GOT3 (cell line): ENCODE measurements at regions not wholly inside any gene's neighbourhood (a gene's known extent, or its start where the extent isn't known, plus 50 kb on each side); places are given as distances from the start of the nearest gene placed in this dataset.

ENCODE experiments used
- DNase-seq: peaks from one replicate; lab custom pipeline; 2025; ENCODE audit warnings: mixed read lengths; lab: John Stamatoyannopoulos, UW

GRCh38 chr3:117454908-117455307 is 745.3 kb downstream of the TUSC7 start:
- DNase-seq: no peak

DNA sequence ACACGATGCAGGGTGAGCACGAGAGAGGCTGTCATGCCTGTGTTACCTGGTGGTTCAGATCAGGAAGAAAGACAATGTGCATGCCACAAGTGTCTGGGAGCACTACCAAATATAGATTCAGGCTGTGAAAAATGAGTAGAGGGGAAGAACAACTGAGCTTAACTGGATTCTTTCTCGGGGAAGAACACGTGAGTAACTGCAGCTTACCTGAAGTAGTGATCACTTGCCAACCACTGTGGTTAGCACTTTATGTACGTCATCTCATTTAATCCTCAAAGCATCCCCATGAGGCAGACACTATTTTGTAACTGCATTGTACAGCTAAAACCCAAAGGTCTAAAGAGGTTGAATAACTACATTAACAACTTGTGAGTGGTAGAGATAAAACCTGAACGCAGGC is 746.2 kb downstream of the TUSC7 start:
- no peak for DNase-seq

- DNase-seq: no peak
Observed at GRCh38 chr3:117463276-117464115, 753.9 kb downstream of the TUSC7 start.

- no peak for DNase-seq
Observed at GRCh38 chr3:117471831-117472230, 762.3 kb downstream of the TUSC7 start.

GRCh38 chr3:117473981-117474538 is 764.5 kb downstream of the TUSC7 start:
- no peak for DNase-seq

DNA sequence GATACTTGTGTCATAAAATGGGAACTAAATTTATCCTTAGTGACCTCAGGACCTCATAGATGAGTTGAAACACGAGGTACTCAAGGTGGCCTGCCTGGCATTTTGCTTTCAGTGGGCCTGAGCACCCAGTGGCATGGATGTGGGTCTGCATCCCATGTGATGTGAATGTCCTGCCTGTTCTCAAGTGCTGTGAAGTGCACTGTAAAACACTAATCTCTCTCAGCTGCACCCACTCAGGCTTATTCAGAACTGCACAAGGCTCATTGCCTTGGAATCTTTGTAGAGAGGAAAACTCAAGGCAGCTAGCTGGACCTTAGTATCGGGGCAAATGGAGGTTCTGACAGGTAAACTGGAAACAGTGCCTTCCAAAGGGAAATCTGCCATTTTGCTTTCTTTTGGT is 767.0 kb downstream of the TUSC7 start:
- no peak for DNase-seq

- no peak for DNase-seq
Observed at GRCh38 chr3:117477214-117477755, 767.7 kb downstream of the TUSC7 start.

GRCh38 chr3:117479095-117479494 is 769.5 kb downstream of the TUSC7 start:
- DNase-seq: no peak

- DNase-seq: no peak
Observed at GRCh38 chr3:117480525-117480924, 770.9 kb downstream of the TUSC7 start.

- DNase-seq: no peak
Observed at GRCh38 chr3:117480972-117481371, 771.4 kb downstream of the TUSC7 start.

GRCh38 chr3:117483839-117484238 is 774.3 kb downstream of the TUSC7 start:
- no peak for DNase-seq

DNA sequence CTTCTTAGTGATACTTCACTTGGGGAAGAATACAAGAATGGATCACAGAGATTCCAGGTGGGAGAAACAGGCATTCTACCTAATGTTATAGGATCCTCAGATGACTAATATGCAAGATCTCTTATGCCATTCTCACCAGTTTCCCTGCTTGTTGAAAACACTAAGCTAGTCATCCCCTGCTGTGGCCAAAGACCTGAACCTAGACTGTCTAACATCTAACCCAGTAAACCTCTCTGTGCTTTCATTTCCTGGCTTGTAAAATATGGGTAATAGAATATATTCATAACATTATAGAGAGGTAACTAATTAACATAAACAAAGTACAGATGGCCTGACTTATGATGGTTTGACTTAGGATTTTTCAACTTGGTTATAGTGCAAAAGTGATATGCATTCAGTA is 776.3 kb downstream of the TUSC7 start:
- DNase-seq: no peak

DNA sequence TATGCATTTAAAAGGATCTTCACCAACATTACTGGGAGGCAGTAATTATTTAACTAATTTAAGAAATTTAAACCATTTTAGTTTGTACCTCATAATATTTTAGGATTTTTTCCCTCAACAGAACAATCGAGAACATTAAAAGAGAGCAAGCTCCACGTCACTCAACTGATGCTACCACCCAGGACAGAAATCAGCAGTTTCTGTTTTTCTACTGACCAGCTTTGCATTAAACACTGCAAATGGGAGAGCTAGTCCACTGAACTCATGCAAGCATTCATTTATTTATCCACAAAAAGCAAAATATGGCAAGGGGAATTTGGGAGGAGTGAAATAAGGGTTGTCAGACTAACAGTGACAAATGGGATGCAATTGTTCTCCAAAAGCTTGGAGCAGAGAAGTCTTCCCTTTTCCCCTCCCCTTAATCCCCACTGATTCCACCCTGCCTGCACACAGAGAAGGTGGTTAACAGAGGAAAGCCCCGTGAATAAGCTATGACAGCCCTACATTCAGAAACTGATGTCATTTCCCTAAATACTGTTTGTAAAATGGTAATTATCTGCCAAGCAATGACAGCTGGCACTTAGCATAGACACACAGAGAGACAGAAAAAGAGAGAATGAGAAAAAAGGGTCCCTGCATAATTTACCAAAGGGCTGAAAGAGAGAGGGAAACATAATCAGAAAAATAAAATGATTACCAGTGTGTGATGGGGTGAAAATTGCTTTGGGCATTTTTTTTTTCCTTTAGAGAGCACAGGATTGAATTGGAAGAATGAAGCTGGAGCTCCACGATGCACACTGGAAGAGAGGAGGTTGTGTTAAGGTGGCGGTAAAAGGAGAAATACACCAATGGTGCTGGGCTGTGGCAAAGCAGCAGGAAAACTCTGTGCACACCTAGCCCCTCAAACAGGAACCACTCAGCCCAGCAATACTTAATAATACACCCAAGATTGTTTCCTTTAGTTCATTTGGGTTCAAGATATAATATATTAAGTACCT is 777.4 kb downstream of the TUSC7 start:
- DNase-seq: no peak

- DNase-seq: no peak
Observed at GRCh38 chr3:117488983-117489382, 779.4 kb downstream of the TUSC7 start.

GRCh38 chr3:117489663-117490079 is 780.1 kb downstream of the TUSC7 start:
- no peak for DNase-seq

DNA sequence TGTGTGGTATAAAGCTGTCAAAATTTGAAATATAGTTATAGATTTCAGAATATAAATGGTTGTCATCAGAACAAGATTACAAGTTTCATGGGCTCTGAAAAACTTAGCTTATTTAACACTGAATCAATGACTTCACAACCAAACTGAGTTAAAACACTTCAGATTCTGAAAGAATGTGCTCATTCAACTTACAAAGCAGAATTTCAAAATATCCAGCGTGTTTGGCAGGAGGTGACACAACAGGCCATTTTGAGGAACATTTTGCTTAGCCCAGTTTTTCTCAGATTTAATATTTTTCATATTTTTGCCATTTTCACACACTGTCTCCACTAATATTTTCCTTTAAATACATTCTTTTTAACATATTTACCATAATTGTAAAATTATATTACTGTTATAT is 781.1 kb downstream of the TUSC7 start:
- no peak for DNase-seq

DNA sequence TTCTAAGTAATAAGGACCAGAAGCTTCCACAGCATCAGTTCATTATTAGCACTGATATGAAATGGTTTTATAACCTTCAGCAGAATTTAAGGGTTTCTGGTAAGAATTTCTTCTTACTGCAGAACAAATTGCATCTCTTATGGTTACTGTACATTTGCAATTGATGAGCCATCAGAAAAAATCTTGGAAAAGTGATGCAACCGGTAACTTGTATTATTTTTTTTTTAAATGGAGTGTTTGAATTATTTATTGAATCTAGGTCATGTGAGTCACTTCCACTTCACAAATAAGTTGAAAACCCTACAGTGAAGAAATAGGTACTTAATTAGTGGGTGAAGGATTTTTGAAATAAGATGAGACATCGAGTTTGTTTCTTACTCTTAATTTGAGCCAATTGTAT is 786.0 kb downstream of the TUSC7 start:
- DNase-seq: no peak

DNA sequence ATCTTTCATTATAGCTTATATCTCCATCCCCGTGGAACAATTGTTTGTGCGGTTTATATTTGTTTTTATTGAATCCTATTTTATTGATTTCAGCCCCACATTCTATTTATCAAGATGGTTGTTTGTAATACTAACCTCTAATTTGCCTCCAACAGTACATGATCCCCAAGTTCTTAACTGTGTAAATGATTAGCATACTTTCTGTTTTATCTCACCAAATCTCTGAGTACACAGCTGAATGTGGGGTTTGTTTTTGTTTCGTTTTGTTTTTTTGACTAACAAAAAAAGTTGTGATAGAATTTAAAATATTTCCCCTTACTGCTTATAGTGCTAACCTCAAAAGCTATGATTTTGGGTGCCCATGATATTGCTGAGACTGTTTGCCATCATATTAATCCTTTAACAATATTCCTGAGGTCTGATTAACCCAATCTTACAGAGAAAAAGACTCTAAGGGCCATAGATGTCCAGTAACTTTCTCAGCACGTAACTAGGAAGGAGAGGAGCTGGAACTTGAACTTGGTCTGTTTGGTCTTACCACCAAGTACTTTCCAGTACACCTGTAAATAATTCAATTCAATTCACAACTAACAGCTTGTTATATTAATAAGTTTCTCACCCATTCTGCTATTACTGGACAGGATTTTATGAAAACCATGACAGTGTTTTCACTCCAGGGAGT is 789.8 kb downstream of the TUSC7 start:
- no peak for DNase-seq

DNA sequence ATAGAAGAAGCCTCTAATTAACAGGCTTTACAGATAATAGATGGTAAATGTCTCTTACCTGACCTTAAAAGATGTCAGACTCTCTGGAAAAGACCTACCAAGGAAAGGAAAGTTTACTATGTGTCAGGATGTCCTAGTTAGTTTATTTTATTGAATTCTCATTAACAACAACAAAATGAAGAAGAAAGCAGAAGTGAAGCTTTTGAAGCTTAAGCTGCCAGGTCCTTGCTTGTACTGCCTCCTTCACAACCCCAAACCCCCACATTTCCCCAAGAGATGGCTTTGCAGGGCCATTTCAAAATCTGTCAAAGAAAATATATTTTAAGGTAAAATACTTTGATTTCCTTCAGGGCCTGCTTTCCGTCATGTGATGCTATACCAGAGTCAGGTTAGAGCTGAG is 798.4 kb downstream of the TUSC7 start:
- no peak for DNase-seq

GRCh38 chr3:117509858-117510257 is 800.3 kb downstream of the TUSC7 start:
- DNase-seq: no peak

DNA sequence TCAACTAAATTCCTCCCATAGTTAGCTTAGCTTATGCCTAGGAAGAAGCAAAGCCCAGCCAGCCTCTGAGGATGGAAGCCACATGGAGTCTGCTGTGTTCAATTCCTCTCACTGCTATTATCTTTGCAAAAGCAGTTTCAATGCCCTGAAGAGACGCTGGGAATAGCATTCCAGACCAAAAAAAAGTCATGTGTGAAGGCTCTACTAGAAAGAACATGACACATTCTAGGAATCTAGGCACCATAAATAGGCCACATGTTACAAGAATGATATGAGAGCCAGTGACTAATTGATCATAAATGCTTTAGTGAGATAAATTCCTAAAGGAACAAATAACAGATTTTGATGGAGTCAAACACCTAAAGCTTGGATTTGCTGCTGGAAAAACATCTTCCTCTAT is 800.8 kb downstream of the TUSC7 start:
- DNase-seq: no peak

- no peak for DNase-seq
Observed at GRCh38 chr3:117512975-117513374, 803.4 kb downstream of the TUSC7 start.
